ENCODE measurements at regions not wholly inside any gene's neighbourhood (a gene's known extent, or its start where the extent isn't known, plus 50 kb on each side); places are given as distances from the start of the nearest gene placed in this dataset.

DNA sequence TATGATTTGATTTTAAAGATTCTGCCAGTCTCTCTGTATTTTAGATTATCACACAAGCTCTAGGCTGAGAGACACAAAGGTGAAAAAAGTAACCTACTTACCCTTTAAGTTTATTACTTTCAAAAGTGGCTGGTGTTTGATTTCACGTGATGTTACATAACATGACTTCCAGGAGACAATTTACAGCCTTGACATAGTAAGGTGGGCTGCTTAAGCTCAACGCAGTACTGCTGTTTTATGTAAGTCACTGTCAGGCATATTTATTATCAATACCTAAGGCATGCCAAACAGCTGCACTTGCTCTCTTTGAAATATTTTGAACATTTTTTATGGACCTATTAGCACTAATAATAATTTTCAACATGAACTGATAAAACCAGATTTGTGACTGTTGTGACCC lies 451.5 kb upstream of the FAM241A start:
- TF ChIP-seq, protein P1, sequence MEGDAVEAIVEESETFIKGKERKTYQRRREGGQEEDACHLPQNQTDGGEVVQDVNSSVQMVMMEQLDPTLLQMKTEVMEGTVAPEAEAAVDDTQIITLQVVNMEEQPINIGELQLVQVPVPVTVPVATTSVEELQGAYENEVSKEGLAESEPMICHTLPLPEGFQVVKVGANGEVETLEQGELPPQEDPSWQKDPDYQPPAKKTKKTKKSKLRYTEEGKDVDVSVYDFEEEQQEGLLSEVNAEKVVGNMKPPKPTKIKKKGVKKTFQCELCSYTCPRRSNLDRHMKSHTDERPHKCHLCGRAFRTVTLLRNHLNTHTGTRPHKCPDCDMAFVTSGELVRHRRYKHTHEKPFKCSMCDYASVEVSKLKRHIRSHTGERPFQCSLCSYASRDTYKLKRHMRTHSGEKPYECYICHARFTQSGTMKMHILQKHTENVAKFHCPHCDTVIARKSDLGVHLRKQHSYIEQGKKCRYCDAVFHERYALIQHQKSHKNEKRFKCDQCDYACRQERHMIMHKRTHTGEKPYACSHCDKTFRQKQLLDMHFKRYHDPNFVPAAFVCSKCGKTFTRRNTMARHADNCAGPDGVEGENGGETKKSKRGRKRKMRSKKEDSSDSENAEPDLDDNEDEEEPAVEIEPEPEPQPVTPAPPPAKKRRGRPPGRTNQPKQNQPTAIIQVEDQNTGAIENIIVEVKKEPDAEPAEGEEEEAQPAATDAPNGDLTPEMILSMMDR (IDR thresholded peaks at IDR 0.05; ENCODE audit: insufficient read depth, low read length, poor library complexity, severe bottlenecking) = no peak
- no peak for TF ChIP-seq EZH2phosphoT487 (conservative IDR thresholded peaks at IDR 0.05; ENCODE audit: low read length)
